NCI-H1930 (cell line): ENCODE measurements at regions not wholly inside any gene's neighbourhood (a gene's known extent, or its start where the extent isn't known, plus 50 kb on each side); places are given as distances from the start of the nearest gene placed in this dataset.
"Not testable (repeated sequence)": the region's sequence is repeated elsewhere in the genome, so short reads cannot be mapped to it uniquely, and the experiment has no call there.

ENCODE experiments used
- DNase-seq, 2 experiments: peaks; one replicate each; lab custom pipeline; 2025; lab: John Stamatoyannopoulos, UW

DNA sequence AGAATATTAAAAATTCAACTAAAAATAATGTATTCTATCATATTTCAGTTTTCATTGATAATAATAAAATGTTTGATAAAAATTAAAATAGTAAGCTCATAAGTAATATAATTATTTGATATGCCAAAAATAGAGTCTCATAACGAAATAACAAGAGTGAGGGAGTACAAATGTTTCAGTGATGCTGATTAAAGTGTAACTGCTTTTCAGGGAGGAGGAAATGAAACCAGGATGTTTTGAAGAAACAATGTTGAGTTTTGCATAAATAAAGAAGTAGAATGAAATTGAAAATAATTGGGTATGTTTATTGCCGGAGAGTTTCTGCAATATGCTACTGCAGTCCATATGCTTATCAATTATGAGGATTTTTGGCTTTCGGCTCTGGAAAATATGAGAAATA lies 1159.8 kb upstream of the ADGRL2 start:
- DNase-seq = no peak

DNA sequence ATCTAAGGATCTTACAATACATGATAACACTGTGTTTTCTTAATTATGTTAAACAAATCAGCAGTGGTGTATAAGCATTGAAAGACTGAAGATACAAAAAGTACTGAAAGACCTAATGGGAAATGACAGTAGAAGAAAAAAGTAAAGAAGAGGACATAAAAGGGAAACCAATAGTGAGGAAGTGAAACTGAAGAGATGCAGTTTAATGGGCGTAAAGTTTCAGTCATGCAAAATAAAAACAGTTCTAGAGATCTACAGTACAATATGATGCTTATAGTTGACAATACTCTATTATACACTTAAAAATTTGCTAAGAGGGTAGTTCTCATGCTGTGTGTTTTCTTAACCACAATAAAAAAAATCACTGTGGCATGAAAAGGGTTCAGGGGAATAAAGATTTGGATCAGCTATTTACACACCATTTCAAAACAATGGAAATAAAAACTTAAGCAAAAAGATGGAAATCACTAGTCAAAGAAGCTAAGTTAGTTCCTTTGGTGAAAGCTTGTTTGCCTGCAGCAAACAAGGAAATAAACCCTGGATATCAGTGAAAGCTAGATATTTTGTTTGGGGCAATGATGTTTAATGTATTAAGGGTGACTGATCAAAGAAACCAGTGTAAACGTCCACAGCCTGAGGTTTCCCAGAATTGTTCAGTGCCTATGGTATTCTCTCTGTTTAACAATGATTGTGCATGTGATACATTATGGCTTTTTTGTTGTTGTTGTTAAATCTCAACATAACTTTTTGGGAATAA lies 1160.8 kb upstream of the ADGRL2 start:
- DNase-seq = no peak

DNA sequence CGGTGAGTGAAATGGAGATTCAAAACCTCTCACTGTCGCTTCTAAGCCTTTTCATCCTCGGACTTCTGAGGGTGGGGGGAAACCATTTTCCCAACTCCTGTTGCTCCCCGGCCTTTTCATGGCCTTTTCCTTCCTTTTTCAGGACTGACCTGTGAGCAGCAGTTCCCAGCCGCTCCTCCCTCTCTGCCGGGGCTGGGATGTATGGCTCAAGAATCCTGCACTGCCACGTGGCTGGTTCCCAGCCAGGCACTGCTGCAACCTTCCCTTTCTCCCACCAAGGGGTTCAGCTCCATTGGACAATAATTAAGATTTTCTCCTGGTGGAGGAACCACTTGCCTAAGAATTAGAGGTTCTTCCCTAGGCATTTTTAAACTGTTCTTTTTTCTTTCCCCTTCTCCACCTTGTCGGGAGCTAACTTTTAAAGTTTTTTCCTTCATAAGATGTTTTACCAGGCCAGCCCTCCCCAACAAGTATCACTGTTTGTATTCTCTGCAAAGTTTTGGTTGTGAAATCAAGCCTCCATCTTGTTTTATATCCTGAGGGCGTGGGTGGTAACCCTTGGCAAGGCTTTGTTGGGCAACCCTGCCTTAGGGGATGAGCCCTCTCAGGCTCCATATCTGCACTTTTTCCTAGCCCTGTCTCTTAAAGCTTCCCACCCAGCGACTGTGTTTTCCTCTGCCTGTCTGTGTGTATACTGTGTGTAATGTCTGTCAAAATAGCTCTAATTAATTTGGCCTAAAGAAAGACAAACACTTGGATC lies 1166.6 kb upstream of the ADGRL2 start:
- no peak for DNase-seq

DNA sequence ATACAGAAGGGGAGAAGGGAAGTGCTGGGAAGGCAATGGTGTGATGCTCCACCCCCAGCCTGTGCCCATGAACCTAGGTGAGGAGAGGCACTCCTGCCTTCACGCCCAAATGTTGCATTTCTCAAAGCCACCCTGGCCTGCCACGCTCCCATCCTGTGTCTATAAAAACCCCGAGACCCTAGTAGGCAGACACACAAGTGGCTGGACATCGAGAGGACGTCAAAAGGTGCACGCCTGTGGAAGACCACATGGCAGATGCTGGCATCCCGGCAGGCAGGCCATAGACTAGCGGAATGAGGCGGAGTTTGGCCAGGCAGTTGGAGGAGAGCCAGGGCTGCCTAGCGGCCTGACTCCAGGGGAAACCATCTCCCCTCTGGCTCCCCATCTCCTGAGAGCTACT lies 1168.5 kb upstream of the ADGRL2 start:
- no peak for DNase-seq

DNA sequence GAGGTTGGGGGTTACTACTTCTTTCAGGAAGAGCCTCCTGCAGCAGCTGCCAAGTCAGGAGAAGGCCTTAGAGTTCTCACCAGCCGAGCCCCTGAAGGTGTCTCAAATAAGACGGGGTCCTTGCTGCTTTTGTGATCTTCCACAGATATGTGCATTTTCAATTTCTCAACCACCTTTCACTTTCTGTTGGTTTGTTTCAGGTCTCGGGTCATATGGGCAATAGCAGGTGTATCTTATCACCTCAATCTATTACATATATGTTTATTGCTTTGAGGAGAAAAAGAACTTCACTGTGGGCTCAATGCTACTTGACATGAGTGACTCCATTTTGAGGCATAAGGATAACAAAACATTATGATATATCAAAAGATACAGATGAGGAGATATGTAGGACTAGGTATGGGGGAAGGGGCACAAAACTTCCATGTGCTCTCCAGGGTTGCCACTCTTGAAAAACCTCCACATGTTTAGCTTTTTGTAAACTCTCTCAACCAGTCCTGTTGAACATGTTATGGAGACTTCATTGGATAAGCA lies 1171.4 kb upstream of the ADGRL2 start:
- DNase-seq = no peak

DNA sequence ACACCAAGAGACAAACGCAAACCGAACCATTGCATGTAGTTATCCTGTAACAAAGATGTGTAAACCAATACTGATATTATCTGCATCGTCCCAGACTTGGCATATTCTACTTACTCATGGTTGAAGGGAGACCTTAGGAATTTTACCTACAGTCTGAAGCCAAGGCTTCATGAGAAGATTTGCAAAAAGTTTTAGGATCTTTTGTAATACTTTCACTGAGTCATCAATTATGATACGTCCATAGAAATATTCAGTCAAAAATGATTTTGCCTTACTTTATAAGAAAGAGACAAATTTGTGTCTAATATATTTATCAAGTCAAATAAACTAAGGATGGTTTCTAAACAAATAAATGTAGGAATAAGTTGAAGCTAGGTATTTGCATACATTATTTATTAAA lies 1176.1 kb upstream of the ADGRL2 start:
- no peak for DNase-seq

DNA sequence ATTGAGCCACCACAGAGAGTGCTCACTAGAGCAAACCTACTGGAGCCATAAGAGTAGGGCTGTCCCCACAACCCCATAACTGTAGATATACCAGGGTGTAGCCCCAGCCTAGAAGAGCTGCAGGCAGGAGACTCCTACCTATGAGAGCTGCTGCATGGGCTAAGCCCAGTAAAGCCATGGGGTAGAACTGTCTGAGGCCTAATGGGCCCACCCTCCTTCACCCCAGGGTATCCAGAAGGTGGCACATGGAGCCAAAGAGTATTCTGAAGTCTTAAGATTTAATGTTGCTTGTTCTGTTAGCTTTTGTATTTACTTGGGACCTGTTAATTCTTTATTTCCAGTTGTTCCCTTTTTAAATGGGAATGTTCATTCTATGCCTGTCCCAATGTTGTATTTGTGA lies 1193.7 kb upstream of the ADGRL2 start:
- DNase-seq = no peak

DNA sequence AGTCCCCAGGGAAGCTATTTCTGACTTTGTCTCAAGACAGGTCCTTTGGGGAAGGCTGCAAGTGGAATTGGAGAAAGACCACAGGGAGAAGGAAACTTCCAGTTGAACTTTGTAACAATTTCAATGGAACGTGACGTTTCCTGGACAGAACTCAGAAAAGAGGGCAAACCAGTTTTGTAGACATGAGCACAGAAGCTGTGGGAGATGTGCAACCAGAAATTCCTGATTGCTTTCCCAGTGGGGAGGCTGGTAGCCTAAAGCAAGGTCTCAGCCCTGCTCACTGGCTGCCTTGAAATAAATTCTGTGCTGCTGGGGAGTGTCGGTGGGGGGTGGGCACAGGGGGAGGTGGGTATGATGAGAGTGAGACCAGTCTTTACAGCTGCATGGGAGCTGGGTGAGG lies 1206.7 kb upstream of the ADGRL2 start:
- DNase-seq = no peak

DNA sequence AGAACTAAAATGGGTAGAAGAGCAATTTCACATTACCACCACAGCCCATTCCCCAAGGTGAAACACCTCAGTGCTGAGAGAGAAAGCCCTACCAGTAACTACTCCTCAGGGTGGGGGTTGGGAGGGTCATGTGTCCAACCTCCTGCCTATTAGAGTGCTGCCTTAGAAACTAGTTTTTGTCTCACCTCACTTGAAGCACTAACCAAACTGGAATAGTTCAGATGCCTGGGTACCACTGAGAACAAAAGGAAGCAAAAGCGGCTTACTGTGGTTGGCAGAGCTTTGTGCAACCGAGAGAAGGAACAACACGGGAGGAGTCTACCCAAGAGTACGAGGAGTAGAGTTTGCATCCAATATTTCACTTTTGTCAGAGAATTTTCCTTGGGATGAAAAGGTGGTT lies 1207.5 kb upstream of the ADGRL2 start:
- DNase-seq = no peak

DNA sequence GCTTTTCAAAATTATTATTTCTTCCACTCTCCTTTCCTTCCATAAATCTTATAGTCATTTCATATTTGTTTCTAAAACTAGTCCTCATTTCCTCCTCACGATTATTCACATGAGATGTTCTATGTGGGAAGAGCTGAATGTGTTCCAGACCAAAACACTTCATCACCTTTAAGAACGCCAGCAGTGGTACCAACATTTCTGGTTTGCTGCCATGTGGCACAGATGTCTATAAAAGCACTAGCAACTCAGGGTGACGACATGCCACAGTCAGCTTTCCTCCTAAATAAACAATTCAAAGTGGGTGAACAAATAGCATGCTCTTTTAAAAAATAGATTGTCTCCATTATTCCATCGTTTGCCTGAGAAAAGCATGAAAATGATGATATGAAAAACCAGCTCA lies 1217.8 kb upstream of the ADGRL2 start:
- DNase-seq = no peak

DNA sequence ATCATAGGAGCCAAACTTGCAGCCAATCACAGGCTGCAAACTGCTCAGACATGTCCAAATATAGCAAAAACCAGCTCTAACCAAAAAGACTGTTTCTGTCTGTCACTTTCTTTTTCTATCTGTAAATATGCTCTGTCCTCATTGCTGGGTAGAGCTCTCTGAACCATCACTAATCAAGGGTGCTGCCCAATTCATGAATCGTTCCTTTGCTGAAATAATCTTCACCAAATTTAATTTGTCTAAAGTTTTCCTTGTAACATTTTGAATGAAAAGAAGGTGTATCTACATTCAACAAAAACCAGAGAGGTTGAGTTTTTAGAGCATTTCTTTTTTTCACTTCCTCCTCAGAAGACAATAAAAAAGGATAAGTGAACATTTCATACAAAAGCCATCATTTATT lies 1221.7 kb upstream of the ADGRL2 start:
- no peak for DNase-seq

DNA sequence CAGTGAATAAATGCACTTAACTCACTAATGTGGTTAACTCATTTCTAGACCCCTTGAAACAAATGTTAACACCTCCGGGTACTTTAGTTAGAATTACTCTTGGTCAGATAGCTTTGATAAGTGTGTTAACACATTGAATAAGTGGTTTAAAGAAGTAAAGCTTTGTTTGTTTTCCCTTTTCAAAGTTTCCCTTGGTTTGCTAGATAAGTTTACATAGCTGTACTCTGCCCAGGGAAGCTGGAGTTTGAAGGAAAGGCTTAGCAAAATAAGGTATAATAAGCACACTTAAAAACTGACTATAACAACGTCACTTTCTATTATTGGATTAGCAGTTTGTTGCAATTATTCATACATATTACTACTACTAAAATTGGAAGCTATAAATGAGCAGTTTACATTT lies 1233.9 kb upstream of the ADGRL2 start:
- DNase-seq = no peak

DNA sequence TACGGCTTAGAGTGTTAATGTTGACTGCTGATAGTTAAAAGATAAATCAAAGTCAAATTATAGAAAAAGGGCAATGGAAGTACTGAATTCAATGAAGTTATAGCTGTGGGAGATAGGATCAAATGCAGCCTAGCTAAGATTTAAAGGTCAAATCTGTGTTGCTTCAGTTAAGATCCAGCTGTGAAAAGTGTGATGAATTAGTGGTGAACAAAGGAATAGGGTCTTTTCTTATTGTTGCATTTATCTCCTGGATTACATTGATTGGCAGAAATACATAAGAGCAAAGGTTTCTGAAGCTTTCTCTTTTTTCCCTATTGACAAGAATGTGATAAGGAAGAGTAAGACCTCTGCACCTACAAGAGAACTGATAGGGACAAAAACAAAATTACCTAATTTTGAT lies 1234.6 kb upstream of the ADGRL2 start:
- DNase-seq = no peak

DNA sequence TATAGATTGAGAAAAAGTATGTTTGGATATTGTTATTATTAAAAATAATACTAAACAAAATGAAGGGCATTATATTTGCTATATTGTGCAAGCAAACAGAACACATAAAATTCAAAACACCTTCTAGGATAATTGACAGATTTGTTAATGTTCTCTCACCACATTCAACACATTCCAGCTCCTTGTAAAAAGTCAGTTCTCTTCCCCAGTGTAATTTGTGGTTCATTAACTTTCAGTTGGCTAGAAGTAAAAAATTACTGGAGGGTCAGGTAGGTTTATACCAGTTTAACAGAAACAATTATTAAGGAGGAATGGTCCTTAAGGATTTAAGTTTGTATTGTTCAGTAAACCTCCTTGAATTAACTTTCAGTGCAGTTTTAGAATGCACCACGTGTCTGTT lies 1235.3 kb upstream of the ADGRL2 start:
- DNase-seq = no peak

DNA sequence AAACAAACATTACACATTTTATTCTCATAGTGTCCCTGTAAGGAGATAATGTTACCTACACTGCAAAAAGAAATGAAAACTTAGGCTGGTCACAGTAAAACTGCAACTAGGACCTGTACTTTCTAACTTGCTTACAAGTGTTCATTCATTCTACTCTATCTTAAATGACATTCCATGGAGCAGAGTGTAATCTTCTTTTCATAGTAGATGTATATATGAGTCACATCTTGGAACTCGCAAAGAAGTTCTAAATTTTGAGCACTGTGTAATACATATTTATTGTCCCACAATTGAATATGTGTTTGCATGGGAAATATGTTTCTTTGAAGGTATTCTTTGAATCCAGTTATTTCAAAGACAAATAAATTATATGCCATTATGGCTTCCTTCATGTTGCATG lies 1258.5 kb upstream of the ADGRL2 start:
- DNase-seq = no peak

DNA sequence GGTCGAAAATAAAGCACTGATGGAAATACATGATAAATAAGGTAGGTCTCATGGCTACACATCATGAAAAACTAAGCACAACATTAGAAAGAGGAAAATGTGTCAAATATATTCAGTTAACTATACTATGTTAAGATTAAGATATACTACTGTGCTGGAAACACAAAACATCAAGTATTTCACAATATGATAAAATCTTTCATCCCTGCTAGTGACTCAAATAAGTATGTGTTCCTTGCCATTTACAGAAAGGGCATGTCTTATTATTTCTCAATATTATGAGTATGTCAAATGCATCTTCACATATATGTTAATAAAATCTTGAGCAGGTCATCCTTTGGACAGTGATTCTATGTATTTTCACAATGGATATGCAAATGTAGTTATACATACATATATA lies 1260.1 kb upstream of the ADGRL2 start:
- no peak for DNase-seq

DNA sequence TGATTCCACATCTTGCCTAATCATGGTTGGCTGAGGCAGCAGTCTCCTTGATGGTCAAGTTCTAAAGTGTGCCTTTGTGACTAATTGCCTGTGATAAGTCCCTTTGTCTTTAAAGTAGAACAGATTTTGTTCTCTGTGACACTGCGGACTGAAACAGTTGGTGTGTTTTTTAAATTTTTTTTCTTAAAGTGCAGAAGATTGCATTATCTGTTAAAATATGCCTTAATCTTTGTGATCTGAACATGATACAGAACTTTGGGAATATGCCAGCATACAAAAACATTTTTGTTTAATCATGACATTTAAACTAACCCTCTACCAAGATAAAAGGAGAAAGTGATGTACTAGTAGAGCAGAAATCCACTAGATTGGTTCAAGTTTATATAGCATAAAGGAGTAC lies 1260.6 kb upstream of the ADGRL2 start:
- no peak for DNase-seq

DNA sequence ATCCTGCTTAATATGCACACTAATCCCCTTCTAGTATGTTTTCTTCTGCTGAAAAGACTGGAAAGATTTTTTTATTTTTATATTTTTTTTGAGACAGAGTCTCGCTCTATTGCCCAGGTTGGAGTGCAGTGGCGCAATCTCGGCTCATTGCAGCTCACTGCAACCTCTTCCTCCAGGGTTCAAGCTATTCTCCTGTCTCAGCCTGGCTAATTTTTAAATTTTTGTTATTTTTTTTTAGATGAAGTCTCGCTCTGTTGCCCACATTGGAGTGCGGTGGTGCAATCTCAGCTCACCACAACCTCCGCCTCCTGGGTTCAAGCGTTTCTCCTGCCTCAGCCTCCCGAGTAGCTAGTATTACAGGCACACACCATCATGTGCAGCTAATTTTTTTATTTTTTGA lies 1261.4 kb upstream of the ADGRL2 start:
- DNase-seq = not testable (repeated sequence)

DNA sequence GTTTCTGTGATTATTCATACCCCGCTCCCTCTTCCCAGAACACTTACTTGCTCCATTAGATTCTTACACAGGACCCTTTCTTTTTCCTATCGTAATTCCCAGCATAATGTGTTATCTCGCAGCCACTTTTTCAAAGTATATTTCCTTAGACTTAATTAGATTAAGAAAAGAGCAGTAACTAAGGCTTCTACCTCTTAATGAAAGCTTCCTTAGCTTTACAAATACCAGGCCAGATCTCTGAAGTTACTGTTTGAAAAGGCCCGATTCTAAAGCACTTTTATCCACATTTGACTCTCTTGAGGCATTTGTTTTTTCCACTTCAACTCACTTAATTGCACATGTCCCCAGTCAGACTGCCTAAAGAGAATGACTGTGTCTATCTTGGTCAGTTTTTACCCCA lies 1264.3 kb upstream of the ADGRL2 start:
- DNase-seq = no peak

DNA sequence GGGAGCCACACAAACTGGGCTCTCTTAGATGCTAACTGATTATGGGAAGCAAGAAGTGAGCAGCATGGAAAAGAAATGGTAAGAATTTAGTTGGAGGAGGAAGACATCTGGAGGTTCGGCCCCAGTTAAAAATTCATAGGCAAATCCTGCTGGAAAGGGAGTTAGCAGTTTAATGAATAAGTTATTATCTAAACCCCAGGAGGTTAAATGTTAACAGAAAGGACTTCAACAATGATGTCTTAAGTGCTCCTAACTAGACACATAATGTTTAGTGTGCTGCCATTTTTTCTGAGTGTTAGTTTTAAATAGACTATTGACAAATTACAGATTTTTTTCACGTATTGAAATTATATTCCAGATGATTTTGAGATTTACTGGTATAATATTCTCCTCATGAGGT lies 1265.3 kb upstream of the ADGRL2 start:
- DNase-seq = no peak

DNA sequence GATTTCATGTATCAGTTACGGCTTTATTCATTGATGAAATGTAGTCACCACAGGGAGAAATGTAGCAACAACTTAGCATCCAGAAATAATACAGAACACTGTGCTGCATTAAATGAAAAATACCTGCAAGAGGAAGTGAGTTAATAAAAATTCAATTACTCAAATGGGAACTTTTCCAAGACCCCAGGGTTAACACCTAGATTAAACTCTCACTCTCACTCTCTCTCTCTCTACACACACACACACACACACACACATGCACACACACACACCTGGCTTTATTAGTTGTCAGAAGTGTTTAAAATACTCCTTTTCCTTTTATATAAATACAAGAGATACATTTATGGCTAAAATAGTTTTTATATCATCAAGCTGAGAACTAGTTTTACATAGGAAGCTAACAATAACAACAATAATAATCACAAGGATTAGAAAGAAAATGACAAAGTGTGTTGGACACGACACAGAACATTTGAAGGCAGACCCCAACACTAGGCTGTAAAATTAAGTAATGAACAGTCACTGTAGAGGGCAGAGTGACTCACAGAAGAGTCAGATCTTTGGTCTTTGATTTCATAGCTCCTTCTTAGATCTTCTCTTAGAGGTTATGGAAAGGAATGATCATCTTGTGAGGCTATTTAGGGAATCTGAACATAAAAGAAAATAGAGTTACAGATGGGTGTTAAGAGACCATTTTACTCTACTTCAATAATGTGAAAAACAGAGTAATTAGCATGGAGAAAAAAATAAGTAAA lies 1266.0 kb upstream of the ADGRL2 start:
- no peak for DNase-seq

DNA sequence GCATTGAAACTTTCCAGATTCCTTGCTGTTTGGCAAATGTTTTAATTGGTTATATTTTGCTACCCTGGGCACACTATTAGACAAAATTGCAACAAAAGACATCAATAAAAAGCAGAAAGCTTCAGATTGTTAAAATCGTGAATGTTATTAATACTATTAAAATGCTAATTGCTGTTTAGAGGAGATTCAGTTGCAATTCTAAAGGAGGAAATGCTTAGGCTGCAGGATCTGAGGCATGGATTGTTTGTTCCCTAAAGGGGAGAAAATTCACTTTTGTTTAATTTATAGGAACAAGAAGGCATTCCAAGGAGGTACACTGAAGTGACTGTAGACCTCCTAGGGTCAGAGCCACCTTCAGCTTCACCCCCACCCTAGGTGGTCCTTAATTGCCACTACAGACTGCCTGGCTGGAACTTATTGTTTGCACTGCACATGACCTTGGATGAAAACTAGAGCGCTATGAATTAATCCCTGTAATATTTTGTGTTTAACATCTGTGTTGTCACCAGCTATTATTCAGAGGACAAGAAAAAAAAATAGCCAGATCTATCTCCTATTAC lies 1266.9 kb upstream of the ADGRL2 start:
- DNase-seq = no peak

DNA sequence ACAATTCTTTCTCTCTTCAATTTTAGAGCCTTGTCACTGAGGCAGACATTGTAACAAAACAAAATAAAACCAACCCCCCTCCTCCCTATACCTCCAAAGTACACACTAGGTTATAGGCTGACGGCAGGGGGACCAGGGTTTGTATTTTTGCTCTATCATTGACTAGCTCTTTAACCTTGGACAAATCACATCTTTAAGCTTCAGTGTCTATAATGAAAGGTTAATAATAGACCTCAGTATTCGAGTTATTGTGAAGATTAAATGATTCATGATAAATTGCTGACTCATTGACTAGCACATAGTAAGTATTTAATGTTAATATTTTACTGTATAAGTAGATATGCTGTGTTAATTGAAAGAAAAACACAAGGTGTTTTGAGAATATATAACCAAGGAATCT lies 1267.6 kb upstream of the ADGRL2 start:
- DNase-seq = no peak
